GM18861 (cell line): ENCODE measurements at regions not wholly inside any gene's neighbourhood (a gene's known extent, or its start where the extent isn't known, plus 50 kb on each side); places are given as distances from the start of the nearest gene placed in this dataset.

Experiments used
- ATAC-seq: cut with Tn5 transposase; IDR thresholded peaks from one replicate; pipeline ENCODE4 v1.9.1; 2021; ENCODE audit not compliant: unreplicated experiment

- no peak for ATAC-seq
Measured at GRCh38 chr13:73281746-73282145, 222.9 kb downstream of the KLF5 start.

GRCh38 chr13:73278186-73278585 is 219.4 kb downstream of the KLF5 start:
- peak; percentile 59 for ATAC-seq

- ATAC-seq: no peak
Measured at GRCh38 chr13:73275163-73275562, 216.4 kb downstream of the KLF5 start.

DNA sequence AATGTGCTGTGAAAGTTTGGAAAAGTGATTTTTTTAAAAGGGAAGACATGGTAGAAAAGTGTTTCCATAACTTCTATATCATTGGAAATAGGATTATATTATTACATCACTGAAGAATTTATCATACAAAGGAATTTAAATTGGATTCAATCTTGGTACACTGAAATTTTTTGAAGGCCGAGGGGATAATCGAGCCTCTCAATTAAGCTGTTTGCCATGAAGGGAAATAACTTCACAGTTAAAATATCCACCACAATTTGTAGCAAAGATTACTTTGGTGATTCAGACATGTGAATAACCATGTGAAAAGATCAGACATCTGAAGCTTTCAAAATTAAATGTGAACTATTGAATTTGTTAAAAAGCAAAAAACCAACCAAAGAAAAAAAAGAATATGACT is 215.3 kb downstream of the KLF5 start:
- ATAC-seq: no peak

GRCh38 chr13:73273745-73274144 is 214.9 kb downstream of the KLF5 start:
- ATAC-seq: no peak

- no peak for ATAC-seq
Measured at GRCh38 chr13:73273276-73273675, 214.5 kb downstream of the KLF5 start.

GRCh38 chr13:73272831-73273230 is 214.0 kb downstream of the KLF5 start:
- no peak for ATAC-seq

DNA sequence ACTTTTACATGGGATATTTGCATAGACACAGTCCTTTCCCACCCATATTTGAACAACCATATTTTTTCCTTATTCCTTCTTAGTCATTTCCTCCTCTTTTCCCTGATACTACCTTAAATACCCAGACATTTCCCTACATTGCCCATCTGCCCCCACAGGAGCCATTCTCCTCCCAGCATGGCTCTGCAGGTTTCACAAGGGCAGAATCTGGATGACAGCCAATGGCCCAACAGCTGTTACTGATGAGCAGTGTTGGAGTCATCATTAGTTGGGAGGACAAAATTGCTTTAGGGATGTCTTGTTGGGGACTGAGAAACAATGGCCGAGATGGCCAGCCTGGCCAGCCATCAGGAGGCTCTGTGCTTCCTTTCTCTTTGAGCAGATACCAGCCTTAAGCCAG is 209.5 kb downstream of the KLF5 start:
- ATAC-seq: no peak

DNA sequence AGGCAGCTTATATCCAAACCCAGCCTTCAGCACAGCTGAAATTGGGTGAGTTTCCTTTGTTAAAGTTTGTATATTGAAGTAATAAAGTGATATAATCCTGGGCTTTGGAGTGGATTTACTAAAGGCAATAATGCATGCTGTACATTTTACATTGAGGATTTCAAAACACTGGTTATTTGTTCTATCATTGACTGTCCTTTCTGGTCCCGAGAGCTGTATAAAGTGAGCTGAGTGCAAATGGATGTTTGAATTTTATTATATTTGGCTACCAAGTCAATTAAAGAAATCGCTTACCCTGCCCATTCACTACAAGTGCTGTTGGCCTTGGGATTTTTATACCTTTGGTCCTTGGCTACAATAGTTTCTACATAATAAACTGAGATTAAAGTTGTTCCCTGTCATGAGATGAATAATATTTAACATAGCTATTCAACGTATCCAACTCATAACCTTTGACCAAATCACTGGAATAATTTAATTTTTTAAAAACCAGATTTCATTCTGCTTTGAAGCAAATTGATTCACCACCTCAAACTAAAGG is 207.9 kb downstream of the KLF5 start:
- no peak for ATAC-seq

DNA sequence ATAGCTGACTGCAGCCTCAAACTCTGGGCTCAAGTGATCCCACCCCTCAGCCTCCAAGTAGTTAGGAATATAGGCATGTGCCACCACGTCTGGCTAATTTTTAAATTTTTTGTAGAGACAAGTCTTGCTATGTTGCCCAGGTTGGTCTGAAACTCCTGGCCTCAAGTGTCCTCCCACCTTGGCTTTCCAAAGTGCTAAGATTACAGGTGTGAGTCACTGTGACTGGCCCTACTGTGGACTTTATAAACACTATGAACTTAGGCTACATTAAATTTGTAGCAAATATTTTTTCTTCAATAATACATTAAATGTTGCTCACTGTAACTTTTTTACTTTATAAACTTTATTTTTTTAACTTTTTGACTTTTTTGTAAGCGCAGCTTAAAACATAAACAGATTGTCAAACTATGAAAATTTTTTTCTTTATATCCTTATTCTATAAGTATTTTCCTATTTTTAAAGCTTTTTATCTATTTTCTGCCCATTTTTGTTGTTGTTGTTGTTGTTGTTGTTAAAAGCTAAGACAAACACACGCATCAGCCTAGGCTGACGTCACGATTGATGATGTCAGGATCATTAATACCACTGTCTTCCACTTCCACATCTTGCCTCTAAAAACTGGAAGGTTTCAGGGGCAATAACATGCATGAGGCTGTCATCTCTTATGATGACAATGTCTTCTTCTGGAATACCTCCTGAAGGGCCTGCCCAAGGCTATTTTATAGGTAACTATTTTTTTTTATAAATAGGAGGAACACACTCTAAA is 204.2 kb downstream of the KLF5 start:
- ATAC-seq: no peak

- ATAC-seq: no peak
Measured at GRCh38 chr13:73261739-73262216, 203.0 kb downstream of the KLF5 start.

DNA sequence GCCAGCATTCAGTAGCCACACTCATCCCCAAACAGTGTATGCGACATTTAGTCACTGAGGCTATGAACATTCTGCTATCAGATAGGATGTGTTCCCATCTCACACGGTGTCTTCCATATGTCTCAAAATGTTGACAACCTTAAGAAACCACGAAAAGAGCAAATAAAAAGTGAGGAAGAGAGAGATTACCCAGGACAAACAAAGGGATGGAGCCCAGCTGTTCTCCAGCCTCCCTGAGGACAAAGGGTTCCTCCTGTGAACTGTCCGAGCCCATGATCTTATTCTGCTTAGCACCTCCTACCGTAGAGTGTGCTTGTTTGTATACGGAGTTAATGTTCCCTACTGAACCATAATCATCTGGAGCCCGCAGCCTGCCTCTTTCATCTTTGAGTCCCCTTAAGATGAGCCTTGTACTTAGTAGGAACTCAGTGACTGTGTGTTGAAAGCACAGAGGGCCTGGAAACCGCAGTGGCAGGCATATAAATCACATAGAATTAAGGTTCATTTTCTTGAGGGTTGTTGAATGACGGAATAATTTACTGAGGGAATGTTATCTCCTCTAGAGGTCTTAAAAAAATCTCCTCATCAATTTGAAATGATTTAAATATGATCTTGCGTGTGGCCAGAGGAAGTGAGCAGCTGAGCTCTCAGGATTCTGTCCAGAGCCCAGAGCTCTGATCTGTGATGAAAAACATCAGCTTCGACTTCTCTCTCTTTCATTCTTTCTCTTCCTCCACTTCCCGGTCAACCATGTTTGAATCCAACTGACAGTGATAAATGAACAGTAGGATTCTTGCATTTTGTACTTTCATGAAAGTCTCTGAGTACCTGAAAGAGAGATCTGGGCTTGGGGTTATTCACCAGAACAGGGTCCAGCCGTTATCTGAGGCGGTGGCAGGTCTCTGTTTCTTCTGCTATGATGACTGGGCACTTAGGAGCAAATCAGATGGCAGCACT is 200.5 kb downstream of the KLF5 start:
- no peak for ATAC-seq

DNA sequence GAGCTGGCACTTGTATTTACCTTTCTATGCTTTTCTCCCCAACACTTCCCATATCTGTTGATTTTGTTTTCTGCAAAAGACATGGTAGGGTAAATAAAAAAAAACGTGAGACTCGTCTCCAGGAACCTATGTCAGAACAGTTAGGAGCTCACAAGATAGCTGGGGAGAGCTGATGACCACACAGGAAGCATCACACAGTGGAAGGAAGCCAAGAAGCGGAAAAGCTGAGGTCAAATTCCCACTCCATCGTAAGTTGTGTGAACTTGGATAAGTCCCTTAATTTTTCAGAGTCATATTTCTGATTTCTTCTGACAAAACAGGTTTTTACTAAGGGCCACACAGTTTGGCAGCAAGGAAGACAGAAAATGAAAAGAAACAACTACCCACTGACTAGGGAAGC is 199.6 kb downstream of the KLF5 start:
- no peak for ATAC-seq

- ATAC-seq: no peak
Measured at GRCh38 chr13:73254827-73255226, 196.0 kb downstream of the KLF5 start.

GRCh38 chr13:73251626-73252265 is 192.9 kb downstream of the KLF5 start:
- no peak for ATAC-seq

DNA sequence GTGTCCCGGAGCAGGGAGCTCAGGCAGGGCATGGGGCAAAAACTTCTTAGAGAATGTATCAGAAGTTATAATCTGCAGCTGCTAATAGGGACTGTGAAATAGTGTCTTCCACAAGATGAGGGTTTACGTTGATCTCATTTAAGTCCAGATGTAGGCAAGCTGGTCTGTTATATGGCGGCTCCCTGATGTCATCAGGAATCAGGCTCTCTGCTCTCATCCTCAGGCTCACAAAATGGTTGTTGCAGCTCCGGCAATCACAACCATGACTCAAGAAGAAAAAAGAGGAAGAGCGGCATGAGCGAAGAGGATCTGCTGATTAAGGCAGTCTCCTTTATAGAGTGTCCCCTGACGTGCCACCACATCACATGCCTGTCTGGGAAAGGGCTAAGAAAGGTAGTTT is 191.3 kb downstream of the KLF5 start:
- ATAC-seq: no peak

GRCh38 chr13:73248711-73249580 is 190.1 kb downstream of the KLF5 start:
- no peak for ATAC-seq

GRCh38 chr13:73248154-73248553 is 189.3 kb downstream of the KLF5 start:
- ATAC-seq: no peak

DNA sequence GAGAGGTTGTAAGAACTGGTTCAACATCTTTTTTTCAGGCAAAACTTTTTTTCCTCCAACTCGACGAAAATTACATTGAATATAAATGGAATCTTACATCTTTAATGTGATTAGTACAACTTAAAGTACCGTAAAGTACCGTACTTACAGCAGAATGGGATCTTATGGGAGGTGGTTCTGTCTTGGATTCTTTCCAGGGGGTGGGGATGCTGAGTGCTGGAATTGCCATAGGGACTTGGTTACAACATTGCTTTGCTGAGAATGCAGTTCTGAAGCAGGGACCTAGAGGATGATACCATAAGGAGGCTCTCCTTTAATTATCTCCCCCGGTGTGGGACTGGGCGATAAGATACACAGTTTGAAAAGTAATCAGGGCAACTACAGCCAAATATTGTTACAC is 186.4 kb downstream of the KLF5 start:
- ATAC-seq: no peak

- no peak for ATAC-seq
Measured at GRCh38 chr13:73244467-73244866, 185.7 kb downstream of the KLF5 start.
